HG03565 (cell line): ENCODE measurements at regions not wholly inside any gene's neighbourhood (a gene's known extent, or its start where the extent isn't known, plus 50 kb on each side); places are given as distances from the start of the nearest gene placed in this dataset.

Experiments used
- ATAC-seq: cut with Tn5 transposase; IDR thresholded peaks from one replicate; pipeline ENCODE4 v1.9.1; 2021; ENCODE audit warnings: mild to moderate bottlenecking, moderate library complexity; ENCODE audit not compliant: unreplicated experiment

DNA sequence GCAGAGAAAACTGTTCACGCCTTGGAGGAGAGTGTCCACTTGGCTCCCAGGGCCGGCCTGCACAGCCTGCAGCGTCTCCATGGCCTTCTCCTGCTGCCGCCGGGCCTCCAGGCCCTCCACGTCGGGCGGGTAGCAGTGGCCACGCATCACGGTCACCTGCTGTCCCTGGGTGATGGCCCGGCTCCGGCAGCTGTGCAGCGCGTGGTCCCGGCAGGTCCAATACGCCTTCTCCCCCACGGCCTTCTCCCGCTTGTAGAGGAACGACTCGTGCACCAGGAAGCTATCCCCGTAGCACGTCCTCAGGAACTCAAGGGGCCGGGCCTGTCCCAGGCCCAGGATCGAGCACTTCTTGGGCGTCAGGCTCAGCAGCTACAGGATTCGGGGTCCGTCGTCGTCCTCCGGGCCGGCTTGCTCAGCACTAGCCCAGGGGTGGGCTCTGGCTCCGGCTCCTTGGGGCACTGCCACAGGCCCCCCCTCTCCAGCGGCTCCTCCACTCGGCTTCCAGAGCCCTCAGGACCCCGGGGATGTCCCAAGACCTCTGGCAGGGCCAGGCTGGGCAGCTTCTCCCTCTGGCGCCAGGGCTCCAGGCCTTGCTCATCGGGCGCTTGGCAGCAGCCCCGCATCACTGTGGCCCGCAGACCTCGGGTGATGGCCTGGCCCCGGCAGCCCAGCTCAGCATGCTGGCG, 83.6 kb upstream of the FXR1 start:
- no peak for ATAC-seq

DNA sequence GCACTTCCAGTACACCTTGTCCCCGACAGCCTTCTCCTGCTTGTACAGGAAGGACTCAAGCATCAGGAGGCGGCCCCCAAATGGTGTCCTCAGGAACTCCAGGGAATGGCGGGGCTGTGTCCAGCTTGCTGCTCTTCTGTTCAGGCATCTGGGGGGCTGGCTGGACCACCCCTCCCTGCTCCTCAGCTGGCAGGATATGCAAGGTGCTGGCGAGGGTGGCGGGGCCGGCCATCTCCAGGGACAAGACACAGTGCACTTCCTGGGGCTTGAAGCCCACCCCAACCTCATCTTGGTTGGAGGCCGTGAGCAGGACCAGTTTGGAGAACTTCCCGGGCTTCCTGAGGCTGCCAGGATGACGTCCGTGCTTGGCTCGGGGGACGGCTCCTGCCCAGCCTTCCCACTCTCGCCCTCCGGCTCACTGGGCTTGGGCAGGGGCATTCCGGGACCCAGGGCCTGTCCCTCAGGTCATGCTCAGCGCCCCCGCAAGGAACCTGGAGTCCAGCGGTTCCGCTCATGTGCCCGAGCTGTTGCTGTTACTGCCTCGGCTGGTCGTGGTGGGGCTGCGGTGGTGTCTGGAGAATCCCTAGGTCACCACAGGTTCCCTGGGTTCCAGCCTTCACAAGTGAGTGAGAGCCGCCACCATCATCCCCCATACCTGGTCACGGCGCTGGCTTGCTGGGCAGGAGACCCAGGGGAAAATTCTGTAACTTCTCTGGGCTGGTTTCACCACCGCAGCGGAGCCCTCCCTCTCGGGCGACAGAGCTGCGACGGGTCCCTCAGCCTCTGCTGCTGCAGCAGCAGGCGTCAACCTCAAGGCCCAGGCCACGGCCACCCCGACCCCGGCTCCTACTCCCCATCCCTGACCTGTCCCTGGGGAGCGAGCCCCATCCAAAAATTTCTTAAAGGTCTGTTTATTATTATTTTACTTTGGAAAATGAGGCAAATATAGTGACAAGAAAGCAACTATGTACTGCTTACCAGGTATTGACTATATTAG, 82.8 kb upstream of the FXR1 start:
- ATAC-seq, result no peak

DNA sequence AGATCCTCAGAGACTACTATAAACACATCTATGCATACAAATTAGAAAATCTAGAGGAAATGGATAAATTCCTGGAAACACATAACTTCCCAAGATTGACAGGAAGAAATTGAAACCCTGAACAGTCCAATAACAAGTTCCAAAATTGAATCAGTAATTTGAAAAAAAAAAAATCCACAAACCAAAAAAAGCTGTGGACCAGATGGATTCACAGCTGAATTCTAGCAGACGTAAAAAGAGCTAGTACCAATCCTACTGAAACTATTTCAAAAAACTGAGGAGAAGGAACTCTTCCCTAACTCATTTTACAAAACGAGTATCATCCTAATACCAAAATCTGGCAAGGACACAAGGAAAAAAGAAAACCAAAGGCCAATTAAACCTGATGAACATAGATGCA, 77.0 kb upstream of the FXR1 start:
- no peak for ATAC-seq

DNA sequence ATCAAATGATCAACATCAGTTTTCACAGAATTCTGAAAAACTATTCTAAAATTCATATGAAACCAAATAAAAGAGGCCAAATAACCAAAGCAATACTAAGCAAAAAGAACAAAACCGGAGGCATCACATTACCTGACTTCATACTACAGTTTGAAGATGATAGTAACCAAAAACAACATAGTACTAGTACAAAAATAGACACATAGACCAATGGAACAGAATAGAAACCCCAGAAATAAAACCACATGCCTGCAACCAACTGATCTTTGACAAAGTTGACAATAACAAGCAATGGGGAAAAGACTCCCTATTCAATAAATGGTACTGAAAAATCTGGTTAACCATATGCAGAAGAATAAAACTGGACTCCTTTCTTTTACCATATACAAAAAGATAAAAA, 75.7 kb upstream of the FXR1 start:
- no peak for ATAC-seq

DNA sequence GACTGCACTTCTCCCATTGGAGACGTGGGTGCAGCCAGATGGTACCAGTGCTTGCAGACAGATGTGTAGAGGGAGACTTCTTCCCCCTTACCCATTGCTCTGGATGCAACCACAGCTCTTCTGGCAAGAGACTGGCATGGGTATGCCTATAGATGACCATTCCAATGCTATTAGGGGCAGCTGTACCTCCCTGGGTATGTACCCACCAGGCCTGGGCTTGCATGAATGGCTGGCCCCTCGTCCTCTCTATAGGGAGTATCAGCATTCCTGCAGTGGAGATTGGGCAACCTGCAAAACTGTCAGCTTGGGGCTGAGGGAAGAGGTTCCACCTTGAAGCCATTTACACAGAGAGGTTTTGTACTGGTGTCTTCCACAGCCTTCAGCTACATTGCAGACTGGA, 57.6 kb upstream of the FXR1 start:
- no peak for ATAC-seq

DNA sequence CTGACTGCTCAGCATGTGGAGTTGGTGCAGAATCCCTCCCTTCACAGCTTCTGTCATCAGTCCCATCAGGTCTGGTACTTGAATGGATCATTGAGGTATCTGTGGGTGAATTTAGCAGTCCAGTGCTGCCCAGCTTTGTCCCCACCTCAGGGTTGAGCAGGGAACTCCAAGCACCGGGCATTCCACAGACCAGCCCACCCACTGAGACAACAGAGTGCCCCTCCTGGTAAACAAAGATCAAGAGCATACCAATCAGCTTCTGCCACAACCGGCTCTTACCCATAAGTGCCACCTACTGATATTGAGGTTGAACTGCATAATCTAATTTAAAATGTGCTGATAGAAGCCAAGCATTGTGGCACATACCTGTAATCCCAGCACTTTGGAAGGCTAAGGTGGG, 57.1 kb upstream of the FXR1 start:
- ATAC-seq, result peak; percentile 54

DNA sequence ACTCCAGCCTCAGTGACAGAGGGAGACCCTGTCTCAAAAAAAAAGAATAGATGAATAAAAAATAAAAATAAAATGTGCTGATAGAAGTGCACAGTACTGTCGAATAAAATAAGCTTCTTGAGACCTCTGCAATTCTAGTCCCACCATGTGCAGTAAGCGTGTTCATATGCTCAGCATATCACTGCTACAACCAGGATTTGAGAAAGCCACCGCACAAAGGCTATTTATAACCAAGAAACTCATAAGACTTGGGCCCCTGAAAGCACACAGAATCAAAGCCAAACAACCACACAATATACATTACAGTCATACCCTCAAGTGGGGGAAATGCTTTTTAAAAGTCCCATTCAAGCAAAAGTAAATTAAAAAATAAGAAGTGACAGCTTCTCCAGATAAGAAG, 56.5 kb upstream of the FXR1 start:
- ATAC-seq, result no peak

DNA sequence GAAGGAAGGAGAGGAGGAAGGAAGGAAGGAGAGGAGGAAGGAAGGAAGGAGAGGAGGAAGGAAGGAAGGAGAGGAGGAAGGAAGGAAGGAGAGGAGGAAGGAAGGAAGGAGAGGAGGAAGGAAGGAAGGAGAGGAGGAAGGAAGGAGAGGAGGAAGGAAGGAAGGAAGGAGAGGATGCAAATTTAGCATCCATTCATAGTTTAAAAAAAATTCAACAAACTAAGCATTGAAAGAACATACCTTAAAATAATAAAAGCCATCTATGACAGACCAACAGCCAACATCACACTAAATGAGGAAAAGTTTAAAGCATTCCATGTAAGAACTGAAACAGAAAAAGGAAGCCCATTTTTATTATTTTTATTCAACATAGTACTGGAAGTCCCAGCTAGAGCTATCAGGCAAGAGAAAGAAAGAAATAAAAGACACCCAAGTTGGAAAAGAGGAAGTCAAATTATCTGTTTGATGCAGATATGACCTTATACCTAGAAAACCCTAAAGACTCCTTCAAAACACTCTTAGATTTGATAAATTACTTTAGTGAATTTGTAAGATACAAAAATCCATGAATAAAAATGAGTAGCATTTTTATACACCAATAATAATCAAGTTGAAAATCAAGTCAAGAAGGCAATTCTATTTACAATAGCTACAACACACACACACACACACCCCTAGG, 52.2 kb upstream of the FXR1 start:
- ATAC-seq, result no peak
